Cerebellar cortex (tissue), 1 donor: ENCODE measurements at regions not wholly inside any gene's neighbourhood (a gene's known extent, or its start where the extent isn't known, plus 50 kb on each side); places are given as distances from the start of the nearest gene placed in this dataset.

Source experiments
- DNase-seq: peaks from one replicate; pipeline ENCODE4 v3.0.0-alpha.2; 2015; ENCODE audit warnings: low spot score

DNA sequence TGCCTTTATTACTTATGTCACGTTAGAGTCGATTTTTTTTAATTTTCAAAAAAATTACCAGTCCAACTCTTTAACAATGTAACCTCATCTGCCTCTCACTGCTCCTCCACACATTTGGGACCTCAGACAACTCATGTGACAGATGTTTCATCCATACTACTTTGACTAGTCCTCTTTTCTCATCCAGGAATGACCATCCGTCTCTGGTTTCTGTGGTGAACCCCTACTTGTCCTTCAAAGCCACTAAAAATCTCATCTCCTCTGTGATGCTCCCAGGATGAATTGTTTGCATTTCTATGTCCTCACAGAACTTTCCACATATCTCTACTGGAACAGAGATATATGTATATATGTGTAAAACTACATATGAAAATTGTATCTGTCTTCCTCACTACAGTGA is 149.8 kb upstream of the ZNF462 start:
- DNase-seq: no peak

DNA sequence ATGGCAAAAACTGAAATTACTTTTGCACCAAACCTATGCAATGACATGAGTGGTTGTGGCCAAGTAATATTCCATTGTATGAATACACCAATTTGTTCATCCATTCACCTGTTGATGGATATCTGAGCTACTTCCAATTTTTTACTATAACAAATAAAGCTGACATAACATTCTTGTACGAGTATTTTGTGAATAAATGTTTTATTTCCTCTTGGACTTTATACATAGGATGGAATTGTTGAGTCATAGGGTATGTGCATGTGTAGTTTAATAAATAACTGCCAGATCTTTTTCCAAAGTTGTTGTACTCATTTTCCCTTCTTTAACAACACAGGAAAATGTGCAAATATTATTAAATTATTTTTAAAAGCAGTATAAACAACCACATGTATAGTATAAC is 146.1 kb upstream of the ZNF462 start:
- no peak for DNase-seq

DNA sequence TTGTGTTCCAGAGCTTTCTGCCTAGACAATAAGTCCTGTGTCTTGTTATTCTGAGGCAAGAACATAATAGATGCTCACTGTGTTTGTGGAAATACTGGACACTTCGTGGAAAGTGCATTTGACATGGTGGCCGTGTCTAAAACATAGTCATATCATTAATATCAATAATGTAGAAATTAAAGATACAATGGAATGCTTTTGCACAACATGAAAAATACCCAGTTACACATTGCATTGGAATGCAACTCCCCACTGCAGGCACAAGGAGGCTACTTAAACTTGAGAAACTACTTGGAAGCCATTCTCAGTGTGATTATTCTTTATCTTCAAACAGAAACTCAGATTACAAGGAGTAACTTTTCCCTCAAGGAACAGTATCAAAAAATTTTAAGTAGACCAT is 145.3 kb upstream of the ZNF462 start:
- DNase-seq: no peak

GRCh38 chr9:106718936-106719335 is 144.0 kb upstream of the ZNF462 start:
- DNase-seq: no peak

GRCh38 chr9:106722051-106722753 is 140.8 kb upstream of the ZNF462 start:
- no peak for DNase-seq

DNA sequence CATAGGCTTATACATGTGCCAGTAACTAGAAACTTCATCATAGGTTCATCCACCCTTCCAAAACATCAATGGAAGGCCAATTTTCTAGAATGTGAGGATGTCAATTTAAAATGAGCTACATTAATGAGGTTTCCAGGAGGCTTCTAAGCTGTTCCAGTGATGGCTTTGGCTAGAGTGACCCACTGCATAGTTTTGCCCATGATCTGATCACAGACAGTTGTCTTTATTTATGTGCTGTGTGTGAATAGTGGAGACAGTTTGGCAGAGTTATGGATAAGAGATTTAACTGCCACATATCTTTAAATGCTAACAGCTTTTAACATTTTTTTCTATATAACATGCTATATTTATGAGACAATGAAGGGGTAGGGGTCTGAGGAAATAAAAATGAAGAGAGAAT is 139.0 kb upstream of the ZNF462 start:
- no peak for DNase-seq

- no peak for DNase-seq
These were observed 138.4 kb upstream of the ZNF462 start for GRCh38 chr9:106724566-106724965.

GRCh38 chr9:106726070-106726815 is 136.7 kb upstream of the ZNF462 start:
- no peak for DNase-seq

DNA sequence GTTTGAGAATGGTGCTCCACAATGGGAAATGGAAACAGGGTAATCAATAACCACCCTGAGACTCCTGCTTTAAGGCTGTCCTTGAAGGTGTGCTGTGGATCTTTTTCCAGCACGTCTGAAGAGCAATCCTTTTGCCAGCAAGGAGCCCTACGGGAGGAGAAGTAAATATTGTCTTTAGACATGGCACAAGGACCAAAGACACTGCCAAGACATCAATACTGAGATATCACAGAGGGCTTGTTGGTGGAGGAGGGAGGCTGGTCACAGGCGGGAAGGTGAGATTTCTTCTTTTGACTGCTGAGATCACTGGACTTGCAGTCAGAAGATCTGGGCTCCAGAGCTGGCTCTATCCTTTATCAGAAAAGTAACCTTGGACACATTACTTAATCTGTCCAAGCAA is 135.0 kb upstream of the ZNF462 start:
- DNase-seq: no peak

DNA sequence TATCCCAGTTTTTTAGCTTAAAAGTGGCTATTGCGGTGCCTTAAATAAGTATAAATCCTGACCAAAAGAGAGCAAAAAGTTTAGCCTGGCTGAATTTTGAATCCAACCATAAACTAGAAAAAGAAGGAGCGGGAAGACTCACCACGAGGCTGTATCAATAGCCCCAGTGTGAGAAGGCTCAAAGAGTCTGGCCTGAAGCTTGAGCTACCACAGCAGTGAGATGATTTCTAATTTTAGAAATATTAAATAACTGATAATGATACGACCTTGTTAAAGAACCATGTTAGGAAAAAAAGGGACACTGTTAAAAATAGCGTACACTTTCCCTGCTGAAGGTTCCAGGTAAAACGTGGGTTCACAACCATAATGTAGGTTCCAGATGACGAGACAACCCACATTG is 134.1 kb upstream of the ZNF462 start:
- DNase-seq: no peak

DNA sequence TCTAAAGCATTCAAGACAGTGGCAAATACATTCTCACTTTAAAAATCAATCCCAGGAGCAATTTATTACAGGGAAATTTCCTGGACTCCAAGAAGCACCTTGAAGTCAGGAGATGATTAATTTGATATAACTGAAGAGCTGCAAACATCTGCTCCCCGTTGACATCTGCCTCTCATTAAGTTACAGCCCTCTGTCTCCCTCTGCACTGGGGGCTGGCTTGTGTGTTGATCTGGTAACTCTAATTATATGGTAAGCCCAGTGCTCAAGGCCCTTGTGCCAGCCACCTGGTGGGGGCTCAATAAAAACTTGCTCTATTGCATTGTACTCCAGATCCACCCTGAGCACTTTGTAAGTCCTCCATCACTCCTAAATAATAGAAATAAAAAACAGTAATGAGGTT is 131.1 kb upstream of the ZNF462 start:
- no peak for DNase-seq

GRCh38 chr9:106733828-106734380 is 129.1 kb upstream of the ZNF462 start:
- DNase-seq: no peak

DNA sequence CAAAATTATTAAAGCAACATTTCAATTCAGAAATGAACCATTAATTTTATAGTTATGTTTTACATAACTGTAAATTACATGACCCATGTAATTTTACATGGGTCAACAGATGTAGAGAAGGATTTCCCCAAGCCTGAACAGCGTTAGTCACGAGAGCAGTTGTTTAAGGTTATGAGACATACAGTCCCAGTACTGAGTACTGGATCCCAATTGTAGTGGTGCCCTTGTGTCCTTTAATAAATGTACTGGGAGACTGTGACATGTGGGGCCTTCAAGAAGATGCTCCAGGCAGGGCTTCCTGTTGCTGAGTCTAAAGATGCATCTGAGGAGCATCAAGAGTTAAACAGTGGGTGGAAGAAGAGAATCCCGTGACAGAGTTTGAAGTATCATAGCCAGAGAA is 125.5 kb upstream of the ZNF462 start:
- no peak for DNase-seq

DNA sequence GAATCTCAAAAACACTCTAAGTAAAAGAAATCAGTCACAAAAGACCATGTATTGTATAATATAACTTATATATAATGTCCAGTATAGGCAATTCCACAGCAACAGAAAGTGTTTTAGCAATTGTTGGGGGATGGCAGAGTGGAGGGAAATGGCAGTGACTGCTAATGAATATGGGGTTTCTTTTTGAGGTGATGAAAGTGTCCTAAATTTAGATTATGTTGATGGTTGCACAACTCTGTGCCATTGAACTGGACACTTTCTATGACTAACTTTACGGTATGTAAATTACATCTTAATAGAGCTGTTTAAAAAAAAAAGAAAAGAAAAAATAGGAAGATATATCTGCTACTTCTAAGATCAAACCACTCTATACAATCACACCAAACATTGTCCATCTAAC is 124.9 kb upstream of the ZNF462 start:
- DNase-seq: no peak

- no peak for DNase-seq
These were observed 117.5 kb upstream of the ZNF462 start for GRCh38 chr9:106745457-106745856.

DNA sequence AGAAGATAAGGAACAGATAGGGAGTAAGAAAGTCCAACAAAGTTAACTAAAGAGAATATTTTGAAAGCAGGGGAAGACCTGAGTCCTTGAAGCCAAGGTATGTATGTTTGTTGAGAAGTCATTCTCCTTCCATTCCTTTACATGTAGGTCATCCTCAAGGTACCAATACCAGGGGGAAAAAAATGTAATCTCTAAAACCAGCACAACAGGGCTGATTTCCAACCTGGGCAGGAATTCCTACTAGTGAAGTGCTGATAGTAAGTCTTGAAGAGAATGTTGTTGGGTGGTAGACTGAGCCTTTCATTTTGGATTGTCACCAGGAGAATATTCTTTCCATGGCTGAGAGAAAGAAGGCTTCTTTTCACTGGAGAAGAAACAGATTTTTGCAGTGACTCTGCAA is 117.1 kb upstream of the ZNF462 start:
- no peak for DNase-seq

DNA sequence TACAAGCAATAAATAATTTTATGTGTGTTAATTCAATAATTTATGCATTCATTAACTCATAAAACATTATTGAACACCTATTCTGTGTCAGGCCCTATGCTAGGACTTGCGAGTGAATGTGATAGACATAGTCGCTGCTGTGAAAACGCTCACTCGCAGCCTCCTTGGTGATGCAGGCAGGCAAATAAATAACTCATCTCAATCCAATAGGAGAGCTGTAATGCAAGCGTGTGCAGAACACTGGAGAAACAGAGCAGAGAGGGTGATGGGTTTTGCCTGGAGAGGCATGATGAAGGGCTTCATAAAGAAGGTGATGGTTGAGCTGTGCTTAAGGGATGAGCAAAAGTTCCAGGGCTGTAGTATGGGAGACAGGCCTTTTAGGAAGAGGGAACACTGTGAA is 111.3 kb upstream of the ZNF462 start:
- DNase-seq: no peak

DNA sequence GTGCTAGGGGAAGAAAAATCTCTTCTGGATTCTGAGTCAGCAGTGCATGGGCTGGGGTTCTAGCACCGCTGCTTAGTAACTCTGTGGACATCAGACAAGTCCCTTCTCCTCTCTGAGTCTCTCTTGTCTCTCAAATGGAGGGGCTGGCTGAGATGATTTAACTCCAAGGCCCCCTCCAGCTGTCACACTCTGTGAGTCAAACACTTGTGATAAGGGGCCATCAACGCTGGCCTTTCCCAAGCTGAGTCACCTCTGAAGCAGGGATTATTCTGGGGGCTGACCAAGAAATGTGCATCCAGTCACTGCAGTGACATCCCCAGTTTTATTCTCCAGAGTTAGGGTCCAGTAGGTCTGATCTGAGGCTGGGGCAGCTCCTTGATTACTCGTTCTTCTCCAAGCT is 110.4 kb upstream of the ZNF462 start:
- DNase-seq: no peak

- no peak for DNase-seq
These were observed 109.8 kb upstream of the ZNF462 start for GRCh38 chr9:106753155-106753671.

DNA sequence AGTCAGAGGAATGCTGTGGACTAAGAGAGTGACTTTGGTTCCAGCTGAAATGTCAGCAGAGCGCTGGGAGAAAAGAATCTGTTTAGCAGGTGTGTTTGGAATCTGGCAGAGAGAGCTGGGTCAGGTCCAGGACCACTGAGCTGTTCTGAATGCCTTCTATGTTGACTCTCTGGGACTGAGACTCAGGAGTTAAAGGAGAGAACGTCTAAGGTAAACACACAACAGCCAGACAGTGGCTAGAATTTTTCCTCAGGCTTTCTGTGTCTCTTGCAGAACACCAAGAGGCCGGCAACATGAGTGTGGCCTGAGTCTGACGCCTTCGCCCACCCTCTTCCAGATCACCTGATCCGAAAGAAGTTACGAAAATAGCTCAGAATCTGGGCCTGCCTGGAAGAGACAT is 107.2 kb upstream of the ZNF462 start:
- no peak for DNase-seq

GRCh38 chr9:106757514-106757913 is 105.5 kb upstream of the ZNF462 start:
- no peak for DNase-seq

- DNase-seq: no peak
These were observed 104.1 kb upstream of the ZNF462 start for GRCh38 chr9:106758911-106759310.

- no peak for DNase-seq
These were observed 101.5 kb upstream of the ZNF462 start for GRCh38 chr9:106761493-106761892.
